ENCODE measurements at regions not wholly inside any gene's neighbourhood (a gene's known extent, or its start where the extent isn't known, plus 50 kb on each side); places are given as distances from the start of the nearest gene placed in this dataset.

- Histone ChIP-seq H3K4me2 (ENCODE audit: insufficient read depth, low read length) (no peak overlapping the region), H3K4me1 (ENCODE audit: control insufficient read depth, extremely low read depth, insufficient read depth, low read length) (no peaks in the 10 kb centered on the region), H2AFZ (ENCODE audit: low read depth, low read length) (no peak overlapping the region), H3K9me3 (replicated peaks; ENCODE audit: control insufficient read depth, insufficient read depth, low read length) (no peaks in the 10 kb centered on the region), H4K20me1 (replicated peaks; ENCODE audit: control insufficient read depth, extremely low read depth, insufficient read depth, low read length) (no peaks in the 10 kb centered on the region), H3K4me3 (replicated peaks in 1 of 3; ENCODE audit: insufficient read depth in 1 of 3, low read depth in 1 of 3, low read length in 3 of 3) (no peak overlapping the region), H3K79me2 (ENCODE audit: control insufficient read depth, insufficient read depth, low read length) (no peaks in the 10 kb centered on the region), H3K27me3 (ENCODE audit: control insufficient read depth in 2 of 2, insufficient read depth in 2 of 2, low read length in 2 of 2) (no peaks in the 10 kb centered on the region), H3K9me1 (replicated peaks; ENCODE audit: control insufficient read depth, extremely low read depth, insufficient read depth, low read length) (no peaks in the 10 kb centered on the region), H3K27ac (ENCODE audit: insufficient read depth, low read depth, low read length) (no peak overlapping the region), H3K36me3 (ENCODE audit: control insufficient read depth in 2 of 2, extremely low read depth in 1 of 2, insufficient read depth in 2 of 2, low read length in 2 of 2) (no peaks in the 10 kb centered on the region), H3K9ac (replicated peaks; ENCODE audit: extremely low read depth, insufficient read depth, low read length) (no peak overlapping the region)
- FAIRE-seq, result no peak
- CTCF ChIA-PET, result no interaction called here
- POLR2A ChIA-PET, result no interaction called here
- no peak for DNase-seq (ENCODE audit: low read depth, low spot score)
- intact Hi-C loops (cut with micrococcal nuclease), result no loop called here
- no peak for TF ChIP-seq FOS (IDR thresholded peaks at IDR 0.05; ENCODE audit: borderline replicate concordance, insufficient read depth, low read length)
- TF ChIP-seq MYC (IDR thresholded peaks at IDR 0.05; ENCODE audit: low read depth, low read length), result no peak
- no peak for TF ChIP-seq JUN (IDR thresholded peaks at IDR 0.05; ENCODE audit: borderline replicate concordance, insufficient read depth, insufficient read length, low read depth)
- TF ChIP-seq GATA2 (IDR thresholded peaks at IDR 0.05; ENCODE audit: insufficient read depth, insufficient read length, low read depth, low read length), result no peak
- TF ChIP-seq EZH2 (IDR thresholded peaks at IDR 0.05; ENCODE audit: borderline replicate concordance, low read depth, low read length, severe bottlenecking), result no peak
- TF ChIP-seq CTCF (IDR thresholded peaks at IDR 0.05; ENCODE audit: extremely low read depth in 1 of 2, insufficient read depth in 1 of 2, low read depth in 1 of 2, low read length in 2 of 2), result no peak
- no peak for TF ChIP-seq POLR2A (IDR thresholded peaks at IDR 0.05; ENCODE audit: low read depth, low read length)
- TF ChIP-seq POLR2AphosphoS5 (IDR thresholded peaks at IDR 0.05; ENCODE audit: insufficient read depth, low read depth, low read length), result no peak
- TF ChIP-seq MAX (IDR thresholded peaks at IDR 0.05; ENCODE audit: insufficient read depth, insufficient read length), result no peak
- dilution Hi-C loops (cut with MboI; ENCODE audit: extremely low pct_ligation_motif_present, low sequenced_read_pairs), result no loop called here
- BruUV-seq (replicated peaks), result no TSS peak
Observed at GRCh38 chr4:3649491-3649890, 116.7 kb upstream of the ADRA2C start.

All from endothelial cell of umbilical vein (primary cell).